CD4-positive, alpha-beta memory T cell (primary cell): ENCODE measurements at regions not wholly inside any gene's neighbourhood (a gene's known extent, or its start where the extent isn't known, plus 50 kb on each side); places are given as distances from the start of the nearest gene placed in this dataset.

Experiments used
- CTCF ChIA-PET: fragments of 350-600 bp; sonication (Branson Sonifier 250); formaldehyde crosslinking; loops from one replicate; lab custom pipeline; 2021; ENCODE audit warnings: inconsistent platforms; ENCODE audit not compliant: partially characterized antibody; lab: Charles Lee
- POLR2A ChIA-PET: fragments of 350-600 bp; sonication (Branson Sonifier 250); formaldehyde crosslinking; loops from one replicate; lab custom pipeline; 2021; ENCODE audit not compliant: partially characterized antibody; lab: Charles Lee
- DNase-seq, 5 donors: peaks; one replicate each; pipeline versions ENCODE4 v3.0.0 to v3.0.0-alpha.2; 2020 to 2022; ENCODE audit warnings: mixed read lengths in 1 of 5
- H3K27ac ChIP-seq: one replicate; pipeline ENCODE4 v1.7.0; 2013; ENCODE audit warnings: low read depth, low read length
- H3K27me3 ChIP-seq: 2 replicates; pipeline ENCODE4 v1.7.0; 2013; ENCODE audit warnings: mild to moderate bottlenecking, low read length, moderate library complexity; ENCODE audit not compliant: insufficient read depth
- H3K36me3 ChIP-seq: 2 replicates; pipeline ENCODE4 v1.7.0; 2013; ENCODE audit warnings: mild to moderate bottlenecking, low read length, moderate library complexity; ENCODE audit not compliant: insufficient read depth
- H3K4me1 ChIP-seq: 2 replicates; pipeline ENCODE4 v1.7.0; 2013; ENCODE audit warnings: mild to moderate bottlenecking, low read length, moderate library complexity; ENCODE audit not compliant: insufficient read depth
- H3K4me3 ChIP-seq, 2 donors: one replicate each; pipeline ENCODE4 v1.7.0; 2013; ENCODE audit warnings: low read length in 2 of 2, mild to moderate bottlenecking in 1 of 2
- H3K9me3 ChIP-seq, 2 donors: one replicate each; pipeline ENCODE4 v1.7.0; 2013; ENCODE audit warnings: low read length in 2 of 2, control low read depth in 1 of 2; ENCODE audit not compliant: control insufficient read depth in 1 of 2
- H3K27ac Mint-ChIP-seq, 7 donors: one replicate each; pipeline ENCODE4 v1.8.0; 2020 to 2021; ENCODE audit warnings: mixed read lengths in 7 of 7, mild to moderate bottlenecking in 6 of 7, inconsistent platforms in 3 of 7, moderate library complexity in 3 of 7
- H3K27me3 Mint-ChIP-seq, 2 donors: one replicate each; pipeline ENCODE4 v1.8.0; 2020 to 2021; ENCODE audit warnings: mixed read lengths in 2 of 2
- H3K36me3 Mint-ChIP-seq, 2 donors: one replicate each; pipeline ENCODE4 v1.8.0; 2020 to 2021; ENCODE audit warnings: mixed read lengths in 2 of 2, inconsistent platforms in 1 of 2, mild to moderate bottlenecking in 1 of 2
- H3K4me1 Mint-ChIP-seq, 4 donors: one replicate each; pipeline ENCODE4 v1.8.0; 2020 to 2021; ENCODE audit warnings: mixed read lengths in 4 of 4, mild to moderate bottlenecking in 1 of 4
- H3K4me3 Mint-ChIP-seq, 8 donors: one replicate each; pipeline ENCODE4 v1.8.0; 2020 to 2021; ENCODE audit warnings: mixed read lengths in 8 of 8, mild to moderate bottlenecking in 7 of 8, moderate library complexity in 6 of 8, inconsistent platforms in 3 of 8
- H3K9me3 Mint-ChIP-seq, 8 donors: one replicate each; pipeline ENCODE4 v1.8.0; 2020 to 2021; ENCODE audit warnings: mixed read lengths in 8 of 8, mild to moderate bottlenecking in 5 of 8, inconsistent platforms in 3 of 8, moderate library complexity in 1 of 8
- intact Hi-C: fragments of 100-400 bp; cut with micrococcal nuclease; formaldehyde crosslinking; loops from one replicate; pipeline ENCODE4 v1.15.1; 2023

- peaks cover 30 to 56% (median 39%) of the 10 kb centered on the region in 4 donors for H3K4me1 Mint-ChIP-seq
- Histone ChIP-seq H3K27ac (peak overlapping the region; percentile 8), H3K4me1 (peaks cover 70% of the 10 kb centered on the region), H3K36me3 (no peaks in the 10 kb centered on the region), H3K9me3 (no peaks in the 10 kb centered on the region), H3K4me3 (no peak overlapping the region), H3K27me3 (no peaks in the 10 kb centered on the region)
- H3K27me3 Mint-ChIP-seq: no peaks in the 10 kb centered on the region
- POLR2A ChIA-PET: interaction anchor here (0.7 to 8.2 kb wide), 7 partner anchors 12 to 111 kb away, joined by 3 to 94 read pairs (median 6); partner anchors contain the start of gene TNRC6C
- intact Hi-C loops: loop anchor here (10.0 kb wide), 1 partner anchor 72 kb away; no protein-coding TSS in a partner anchor
- H3K36me3 Mint-ChIP-seq: no peaks in the 10 kb centered on the region
- peak in 4 of 5 donors; percentile 18 to 54 (median 41) for DNase-seq
- no peaks in the 10 kb centered on the region for H3K9me3 Mint-ChIP-seq
- peak overlapping the region; percentile 51 to 92 (median 89) for H3K27ac Mint-ChIP-seq
- H3K4me3 Mint-ChIP-seq: peak overlapping the region in 5 of 8 donors; percentile 15 to 52 (median 47)
- CTCF ChIA-PET: interaction anchor here (0.9 to 1.1 kb wide), 3 partner anchors 42 to 111 kb away, joined by 3 read pairs; no protein-coding TSS in a partner anchor
Measured at GRCh38 chr17:77846531-77847085, 111.9 kb upstream of the TNRC6C start.

- Mint-ChIP-seq H3K36me3 (no peaks in the 10 kb centered on the region), H3K4me1 (peaks cover 26 to 48% (median 30%) of the 10 kb centered on the region in 4 donors), H3K9me3 (no peaks in the 10 kb centered on the region), H3K4me3 (peak overlapping the region in 1 of 8 donors; percentile 52), H3K27ac (peak overlapping the region in 6 of 7 donors; percentile 48 to 92 (median 84)), H3K27me3 (no peaks in the 10 kb centered on the region)
- H3K4me1 ChIP-seq: peaks cover 61% of the 10 kb centered on the region
- DNase-seq: no peak
- no peak overlapping the region for H3K4me3 ChIP-seq
- H3K9me3 ChIP-seq: no peaks in the 10 kb centered on the region
- H3K27me3 ChIP-seq: no peaks in the 10 kb centered on the region
- ChIA-PET CTCF (interaction anchor here (1.0 to 1.1 kb wide), 2 partner anchors 41 to 110 kb away, joined by 3 read pairs; no protein-coding TSS in a partner anchor), POLR2A (interaction anchor here (0.8 to 8.2 kb wide), 7 partner anchors 10 to 110 kb away, joined by 3 to 94 read pairs (median 6); partner anchors contain the start of gene TNRC6C)
- intact Hi-C loops: loop anchor here (10.0 kb wide), 1 partner anchor 73 kb away; no protein-coding TSS in a partner anchor
- H3K36me3 ChIP-seq: no peaks in the 10 kb centered on the region
- H3K27ac ChIP-seq: no peak overlapping the region
Measured at GRCh38 chr17:77847221-77848085, 111.0 kb upstream of the TNRC6C start.

GRCh38 chr17:77848257-77848656, 110.2 kb upstream of the TNRC6C start:
- no peak overlapping the region for H3K4me3 ChIP-seq
- Mint-ChIP-seq H3K4me3 (no peak overlapping the region), H3K27me3 (no peaks in the 10 kb centered on the region), H3K27ac (no peak overlapping the region), H3K4me1 (peaks cover 18 to 40% (median 24%) of the 10 kb centered on the region in 4 donors), H3K36me3 (no peaks in the 10 kb centered on the region), H3K9me3 (no peaks in the 10 kb centered on the region)
- ChIA-PET CTCF (no interaction called here), POLR2A (interaction anchor here (0.8 to 8.2 kb wide), 4 partner anchors 9 to 110 kb away, joined by 3 to 94 read pairs (median 23); partner anchors contain the start of gene TNRC6C)
- intact Hi-C loops: loop anchor here (10.0 kb wide), 1 partner anchor 73 kb away; no protein-coding TSS in a partner anchor
- no peak overlapping the region for H3K27ac ChIP-seq
- no peak for DNase-seq
- no peaks in the 10 kb centered on the region for H3K27me3 ChIP-seq
- H3K9me3 ChIP-seq: no peaks in the 10 kb centered on the region
- no peaks in the 10 kb centered on the region for H3K36me3 ChIP-seq
- H3K4me1 ChIP-seq: peaks cover 53% of the 10 kb centered on the region

DNA sequence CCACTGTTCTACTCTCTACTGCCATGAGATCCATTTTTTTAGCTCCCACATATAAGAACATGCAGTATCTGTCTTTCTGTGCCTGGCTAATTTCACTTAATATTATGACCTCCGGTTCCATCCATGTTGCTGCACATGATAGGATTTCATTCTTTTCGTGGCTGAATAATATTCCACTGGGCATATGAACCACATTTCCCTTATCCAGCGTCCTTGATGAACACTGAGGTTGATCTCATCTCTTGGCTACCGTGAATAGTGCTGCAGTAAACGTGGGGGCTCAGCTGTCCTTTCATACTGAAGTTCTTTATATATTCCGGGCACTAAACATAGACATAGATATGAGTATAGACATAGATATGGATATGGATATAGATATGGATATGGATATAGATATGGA, 109.3 kb upstream of the TNRC6C start:
- intact Hi-C loops: loop anchor here (10.0 kb wide), 1 partner anchor 74 kb away; no protein-coding TSS in a partner anchor
- Histone ChIP-seq H3K36me3 (no peaks in the 10 kb centered on the region), H3K27me3 (no peaks in the 10 kb centered on the region), H3K4me1 (peaks cover 43% of the 10 kb centered on the region), H3K9me3 (no peaks in the 10 kb centered on the region), H3K4me3 (no peak overlapping the region), H3K27ac (no peak overlapping the region)
- H3K4me1 Mint-ChIP-seq: peaks cover 9 to 30% (median 17%) of the 10 kb centered on the region in 4 donors
- no peaks in the 10 kb centered on the region for H3K36me3 Mint-ChIP-seq
- H3K9me3 Mint-ChIP-seq: no peaks in the 10 kb centered on the region
- DNase-seq: no peak
- H3K4me3 Mint-ChIP-seq: no peak overlapping the region
- no peaks in the 10 kb centered on the region for H3K27me3 Mint-ChIP-seq
- H3K27ac Mint-ChIP-seq: no peak overlapping the region
- POLR2A ChIA-PET: interaction anchor here (1.4 to 8.2 kb wide), 3 partner anchors 33 to 109 kb away, joined by 4 to 94 read pairs (median 5); partner anchors contain the start of gene TNRC6C
- CTCF ChIA-PET: no interaction called here

GRCh38 chr17:77851921-77852320, 106.6 kb upstream of the TNRC6C start:
- no peak for DNase-seq
- Histone ChIP-seq H3K36me3 (no peaks in the 10 kb centered on the region), H3K27ac (no peak overlapping the region), H3K27me3 (no peaks in the 10 kb centered on the region), H3K4me3 (no peak overlapping the region), H3K4me1 (peaks cover 21% of the 10 kb centered on the region), H3K9me3 (no peaks in the 10 kb centered on the region)
- CTCF ChIA-PET: no interaction called here
- H3K4me3 Mint-ChIP-seq: no peak overlapping the region
- H3K4me1 Mint-ChIP-seq: peaks cover 2 to 9% (median 4%) of the 10 kb centered on the region in 4 donors
- H3K27me3 Mint-ChIP-seq: no peaks in the 10 kb centered on the region
- H3K27ac Mint-ChIP-seq: no peak overlapping the region
- H3K9me3 Mint-ChIP-seq: no peaks in the 10 kb centered on the region
- POLR2A ChIA-PET: no interaction called here
- H3K36me3 Mint-ChIP-seq: no peaks in the 10 kb centered on the region
- intact Hi-C loops: no loop called here

DNA sequence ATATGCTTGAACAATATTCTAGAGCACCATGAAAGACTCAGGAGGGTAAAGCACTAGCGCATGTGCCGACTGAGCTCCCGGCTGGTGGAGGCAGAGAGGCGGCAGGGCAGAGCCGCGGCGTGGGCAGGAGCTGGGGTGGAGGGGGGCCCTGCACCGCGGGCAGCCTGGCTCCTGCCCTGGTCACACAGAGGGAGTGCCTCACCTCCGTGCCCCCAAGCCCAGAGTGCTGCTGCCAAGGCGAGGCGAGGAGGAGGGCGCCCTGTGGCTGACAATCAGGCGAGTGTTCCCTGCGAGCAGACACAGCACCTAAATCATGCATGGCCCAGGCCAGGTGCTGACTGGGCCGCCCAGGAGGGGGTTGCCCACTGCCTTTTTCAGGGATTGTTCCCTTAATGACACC, 105.8 kb upstream of the TNRC6C start:
- DNase-seq: no peak
- H3K4me3 Mint-ChIP-seq: no peak overlapping the region
- Histone ChIP-seq H3K9me3 (no peaks in the 10 kb centered on the region), H3K4me3 (no peak overlapping the region), H3K4me1 (peaks cover 18% of the 10 kb centered on the region), H3K36me3 (no peaks in the 10 kb centered on the region), H3K27me3 (no peaks in the 10 kb centered on the region), H3K27ac (no peak overlapping the region)
- H3K36me3 Mint-ChIP-seq: no peaks in the 10 kb centered on the region
- peaks cover 0 to 10% (median 8%) of the 10 kb centered on the region in 4 donors for H3K4me1 Mint-ChIP-seq
- CTCF ChIA-PET: interaction anchor here (1.1 kb wide), 1 partner anchor 81 kb away, joined by 3 read pairs; no protein-coding TSS in a partner anchor
- H3K9me3 Mint-ChIP-seq: no peaks in the 10 kb centered on the region
- POLR2A ChIA-PET: no interaction called here
- intact Hi-C loops: no loop called here
- no peak overlapping the region for H3K27ac Mint-ChIP-seq
- no peaks in the 10 kb centered on the region for H3K27me3 Mint-ChIP-seq
